Colonic mucosa (tissue), 4 donors: ENCODE measurements at regions not wholly inside any gene's neighbourhood (a gene's known extent, or its start where the extent isn't known, plus 50 kb on each side); places are given as distances from the start of the nearest gene placed in this dataset.

Experiments
- DNase-seq: peaks from one replicate; pipeline ENCODE4 v3.0.0-alpha.2; 2020
- H3K27ac ChIP-seq: fragments of 200-600 bp; one replicate; pipeline ENCODE4 v1.8.0; 2021
- H3K27me3 ChIP-seq: fragments of 200-600 bp; one replicate; pipeline ENCODE4 v1.8.0; 2021
- H3K36me3 ChIP-seq: fragments of 200-600 bp; one replicate; pipeline ENCODE4 v1.8.0; 2021
- H3K4me1 ChIP-seq: fragments of 200-600 bp; one replicate; pipeline ENCODE4 v1.8.0; 2021; ENCODE audit warnings: mild to moderate bottlenecking
- H3K4me3 ChIP-seq: fragments of 200-600 bp; one replicate; pipeline ENCODE4 v1.8.0; 2021
- H3K9ac ChIP-seq, 2 donors: one replicate each; pipeline ENCODE4 v1.7.0; 2013; ENCODE audit warnings: control low read depth in 2 of 2, low read depth in 2 of 2, low read length in 2 of 2
- H3K9me3 ChIP-seq: fragments of 200-600 bp; one replicate; pipeline ENCODE4 v1.8.0; 2021
- CTCF ChIP-seq: fragments of 200-600 bp; IDR thresholded peaks from one replicate; pipeline ENCODE4 v1.8.0; 2022; ENCODE audit warnings: antibody characterized with exemption, mild to moderate bottlenecking
- intact Hi-C: fragments of 100-400 bp; cut with DNase I; formaldehyde crosslinking; loops from one replicate; pipeline ENCODE4 v1.14.1; 2022
- donor health status: healthy.
- donor health status: DM: no; HTN: no; CAD: no.
- donor health status: DM: no; HTN: no; CAD: no.

- Histone ChIP-seq H3K4me3 (no peak overlapping the region), H3K27ac (no peak overlapping the region), H3K9ac (no peak overlapping the region), H3K36me3 (no peaks in the 10 kb centered on the region), H3K4me1 (no peaks in the 10 kb centered on the region), H3K27me3 (no peaks in the 10 kb centered on the region), H3K9me3 (no peaks in the 10 kb centered on the region)
- TF ChIP-seq CTCF, result no peak
- DNase-seq, result no peak
- intact Hi-C loops, result no loop called here
Measured at GRCh38 chr11:116413301-116414242, 359.2 kb downstream of the BUD13 start.

- H3K9ac ChIP-seq, result no peak overlapping the region
- DNase-seq, result no peak
- intact Hi-C loops, result no loop called here
Measured at GRCh38 chr11:116412118-116412889, 360.5 kb downstream of the BUD13 start.

GRCh38 chr11:116409238-116409637, 363.5 kb downstream of the BUD13 start:
- no peak for TF ChIP-seq CTCF
- Histone ChIP-seq H3K9me3 (no peaks in the 10 kb centered on the region), H3K36me3 (no peaks in the 10 kb centered on the region), H3K4me3 (no peak overlapping the region), H3K9ac (no peak overlapping the region), H3K27me3 (no peaks in the 10 kb centered on the region), H3K4me1 (no peaks in the 10 kb centered on the region), H3K27ac (no peak overlapping the region)
- intact Hi-C loops, result no loop called here
- no peak for DNase-seq

More at GRCh38 chr11:116412118-116412889, 360.5 kb downstream of the BUD13 start:
- H3K4me1 ChIP-seq, result no peaks in the 10 kb centered on the region
- H3K27me3 ChIP-seq, result no peaks in the 10 kb centered on the region
- no peaks in the 10 kb centered on the region for H3K36me3 ChIP-seq
- no peak for TF ChIP-seq CTCF
- no peak overlapping the region for H3K27ac ChIP-seq
- H3K9me3 ChIP-seq, result no peaks in the 10 kb centered on the region
- H3K4me3 ChIP-seq, result no peak overlapping the region

GRCh38 chr11:116406042-116406441, 366.7 kb downstream of the BUD13 start:
- Histone ChIP-seq H3K4me3 (no peak overlapping the region), H3K9me3 (no peaks in the 10 kb centered on the region), H3K27ac (no peak overlapping the region), H3K27me3 (no peaks in the 10 kb centered on the region), H3K9ac (no peak overlapping the region), H3K36me3 (no peaks in the 10 kb centered on the region), H3K4me1 (no peaks in the 10 kb centered on the region)
- intact Hi-C loops, result no loop called here
- TF ChIP-seq CTCF, result no peak
- no peak for DNase-seq

GRCh38 chr11:116404462-116404798, 368.4 kb downstream of the BUD13 start:
- no peaks in the 10 kb centered on the region for H3K9me3 ChIP-seq
- intact Hi-C loops, result no loop called here
- DNase-seq, result no peak
- no peak overlapping the region for H3K9ac ChIP-seq
- no peaks in the 10 kb centered on the region for H3K36me3 ChIP-seq
- no peaks in the 10 kb centered on the region for H3K4me1 ChIP-seq
- TF ChIP-seq CTCF, result no peak
- H3K4me3 ChIP-seq, result no peak overlapping the region
- H3K27ac ChIP-seq, result no peak overlapping the region
- H3K27me3 ChIP-seq, result no peaks in the 10 kb centered on the region
